ENCODE measurements at regions not wholly inside any gene's neighbourhood (a gene's known extent, or its start where the extent isn't known, plus 50 kb on each side); places are given as distances from the start of the nearest gene placed in this dataset.

DNA sequence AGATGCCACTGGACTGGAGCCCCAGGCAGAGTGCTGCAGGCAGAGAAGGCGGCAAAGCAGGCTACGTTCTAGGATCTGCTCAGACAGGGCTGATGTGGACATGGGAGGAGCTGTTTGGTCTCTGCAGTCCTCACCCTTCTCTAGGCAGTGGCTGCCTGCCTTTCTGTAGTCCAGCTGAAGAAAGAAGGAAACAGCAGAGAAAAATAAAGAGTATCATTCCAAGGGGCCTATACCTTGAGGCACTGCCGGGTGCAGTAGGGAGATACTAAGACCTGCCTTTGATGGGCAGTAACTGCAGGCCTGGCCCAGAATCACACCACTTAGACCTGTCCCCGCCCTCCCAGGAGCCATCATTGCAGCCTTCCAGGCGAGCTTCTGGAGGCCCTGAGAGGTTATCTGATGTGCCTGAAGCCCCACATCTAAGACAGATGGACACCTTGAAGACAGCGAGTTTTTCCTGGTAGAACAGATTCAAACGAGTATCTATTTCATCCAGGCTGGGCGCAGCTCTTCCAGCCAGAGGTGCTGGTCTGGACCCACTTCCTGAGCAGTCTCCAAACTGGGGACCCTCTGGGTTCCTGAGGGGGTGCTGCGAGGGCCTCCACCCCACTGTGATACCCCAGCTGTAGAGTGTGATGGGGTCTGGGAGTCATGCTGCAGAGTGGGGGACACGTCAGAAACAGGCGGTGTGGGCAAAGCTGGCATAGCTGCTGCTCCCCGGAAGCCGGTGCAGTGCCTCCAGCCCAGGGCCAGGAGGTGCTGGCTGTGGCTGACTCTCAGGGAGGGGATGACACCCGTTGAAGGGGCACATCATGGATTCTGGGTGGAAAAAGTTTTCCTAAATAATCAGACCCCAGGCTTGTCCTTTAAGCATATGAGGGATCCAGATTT is 87.3 kb upstream of the OTOS start:
- Histone ChIP-seq H3K9me3 (no peaks in the 10 kb centered on the region), H3K27ac (no peak overlapping the region), H3K27me3 (no peaks in the 10 kb centered on the region), H3K36me3 (no peaks in the 10 kb centered on the region), H3K4me1 (ENCODE audit: insufficient read depth) (no peaks in the 10 kb centered on the region), H3K4me3 (no peak overlapping the region)
- 87 to 94% (median 93%) methylated on average over 14 of the region's 14 CpGs for WGBS, 3 donors
- peak in 1 of 5 donors; percentile 2 for DNase-seq
- intact Hi-C loops (cut with DNase I) = no loop called here
- TF ChIP-seq EP300 (IDR thresholded peaks at IDR 0.05) (no peak), POLR2A (IDR thresholded peaks at IDR 0.05) (no peak)
- TF ChIP-seq, protein P1, sequence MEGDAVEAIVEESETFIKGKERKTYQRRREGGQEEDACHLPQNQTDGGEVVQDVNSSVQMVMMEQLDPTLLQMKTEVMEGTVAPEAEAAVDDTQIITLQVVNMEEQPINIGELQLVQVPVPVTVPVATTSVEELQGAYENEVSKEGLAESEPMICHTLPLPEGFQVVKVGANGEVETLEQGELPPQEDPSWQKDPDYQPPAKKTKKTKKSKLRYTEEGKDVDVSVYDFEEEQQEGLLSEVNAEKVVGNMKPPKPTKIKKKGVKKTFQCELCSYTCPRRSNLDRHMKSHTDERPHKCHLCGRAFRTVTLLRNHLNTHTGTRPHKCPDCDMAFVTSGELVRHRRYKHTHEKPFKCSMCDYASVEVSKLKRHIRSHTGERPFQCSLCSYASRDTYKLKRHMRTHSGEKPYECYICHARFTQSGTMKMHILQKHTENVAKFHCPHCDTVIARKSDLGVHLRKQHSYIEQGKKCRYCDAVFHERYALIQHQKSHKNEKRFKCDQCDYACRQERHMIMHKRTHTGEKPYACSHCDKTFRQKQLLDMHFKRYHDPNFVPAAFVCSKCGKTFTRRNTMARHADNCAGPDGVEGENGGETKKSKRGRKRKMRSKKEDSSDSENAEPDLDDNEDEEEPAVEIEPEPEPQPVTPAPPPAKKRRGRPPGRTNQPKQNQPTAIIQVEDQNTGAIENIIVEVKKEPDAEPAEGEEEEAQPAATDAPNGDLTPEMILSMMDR (IDR thresholded peaks at IDR 0.05) = no peak

DNA sequence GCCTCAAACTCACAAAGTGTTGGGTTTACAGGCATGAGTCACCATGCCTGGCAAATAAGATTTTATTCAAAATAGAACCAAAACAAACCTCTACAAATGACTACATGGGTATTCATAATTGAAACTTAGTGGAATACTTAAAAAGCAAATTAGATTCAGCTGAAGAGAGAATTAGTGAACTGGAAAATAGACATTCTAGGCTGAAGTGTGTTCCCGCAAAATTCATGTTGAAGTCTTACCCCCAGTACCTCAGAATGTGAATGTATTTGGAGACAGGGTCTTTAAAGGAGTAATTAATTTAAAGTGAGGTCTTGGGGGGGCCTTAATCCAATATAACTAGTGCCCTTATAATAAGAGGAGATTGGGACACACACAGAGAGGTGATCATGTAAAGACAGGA is 88.5 kb upstream of the OTOS start:
- H3K4me1 ChIP-seq (ENCODE audit: insufficient read depth) = peaks cover 5% of the 10 kb centered on the region
- H3K36me3 ChIP-seq = no peaks in the 10 kb centered on the region
- WGBS, 3 donors = 50 to 97% (median 95%) methylated on average over 1 of the region's 1 CpG
- DNase-seq = no peak
- no peak overlapping the region for H3K27ac ChIP-seq
- H3K4me3 ChIP-seq = no peak overlapping the region
- H3K27me3 ChIP-seq = no peaks in the 10 kb centered on the region
- no peaks in the 10 kb centered on the region for H3K9me3 ChIP-seq
- TF ChIP-seq EP300 (IDR thresholded peaks at IDR 0.05) (no peak), POLR2A (IDR thresholded peaks at IDR 0.05) (no peak)
- TF ChIP-seq, protein P1 (IDR thresholded peaks at IDR 0.05) = no peak
- intact Hi-C loops (cut with DNase I) = no loop called here

DNA sequence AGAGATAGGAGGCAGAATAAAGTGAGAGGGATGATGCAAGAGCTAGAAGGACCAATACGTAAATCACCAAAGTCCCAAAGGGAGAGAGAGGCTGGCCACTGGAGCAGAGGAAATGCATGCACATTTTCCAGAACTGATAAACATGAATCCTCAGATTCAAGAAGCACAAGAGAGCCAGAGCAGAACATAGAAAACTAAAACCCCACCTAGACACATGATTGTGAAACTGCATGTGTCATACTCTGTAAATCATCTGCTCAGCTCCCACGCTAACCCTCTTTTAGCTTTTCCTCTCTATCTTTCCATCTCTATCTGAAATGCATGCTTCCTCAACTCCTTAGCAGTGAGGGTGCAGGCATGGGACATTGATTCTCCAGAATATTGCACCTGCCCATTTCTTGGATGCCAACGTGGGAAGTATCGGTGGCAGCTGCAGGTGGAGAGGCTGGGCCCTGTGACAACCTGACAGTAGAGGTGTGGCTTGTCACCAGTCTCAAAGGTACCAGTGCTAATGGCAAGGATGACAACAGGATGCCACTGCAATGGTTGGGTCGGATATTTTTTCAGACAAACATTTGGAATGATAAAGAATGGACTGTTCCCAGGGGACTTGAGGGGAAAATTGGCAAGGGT is 89.3 kb upstream of the OTOS start:
- intact Hi-C loops (cut with DNase I) = loop anchor here in 2 of 4 donors (10.0 kb wide), 2 partner anchors 115 to 335 kb away; partner anchors contain the start of genes DUSP28 (in 1 of the 2) and RNPEPL1 (in 1 of the 2)
- Histone ChIP-seq H3K4me3 (no peak overlapping the region), H3K4me1 (ENCODE audit: insufficient read depth) (peaks cover 7% of the 10 kb centered on the region), H3K36me3 (no peaks in the 10 kb centered on the region), H3K27ac (no peak overlapping the region), H3K27me3 (no peaks in the 10 kb centered on the region), H3K9me3 (no peaks in the 10 kb centered on the region)
- no peak for TF ChIP-seq EP300 (IDR thresholded peaks at IDR 0.05)
- no peak for TF ChIP-seq POLR2A (IDR thresholded peaks at IDR 0.05)
- TF ChIP-seq, protein P1 (IDR thresholded peaks at IDR 0.05) = no peak
- no peak for DNase-seq
- WGBS, 3 donors = 78 to 84% (median 83%) methylated on average over 5 of the region's 5 CpGs

DNA sequence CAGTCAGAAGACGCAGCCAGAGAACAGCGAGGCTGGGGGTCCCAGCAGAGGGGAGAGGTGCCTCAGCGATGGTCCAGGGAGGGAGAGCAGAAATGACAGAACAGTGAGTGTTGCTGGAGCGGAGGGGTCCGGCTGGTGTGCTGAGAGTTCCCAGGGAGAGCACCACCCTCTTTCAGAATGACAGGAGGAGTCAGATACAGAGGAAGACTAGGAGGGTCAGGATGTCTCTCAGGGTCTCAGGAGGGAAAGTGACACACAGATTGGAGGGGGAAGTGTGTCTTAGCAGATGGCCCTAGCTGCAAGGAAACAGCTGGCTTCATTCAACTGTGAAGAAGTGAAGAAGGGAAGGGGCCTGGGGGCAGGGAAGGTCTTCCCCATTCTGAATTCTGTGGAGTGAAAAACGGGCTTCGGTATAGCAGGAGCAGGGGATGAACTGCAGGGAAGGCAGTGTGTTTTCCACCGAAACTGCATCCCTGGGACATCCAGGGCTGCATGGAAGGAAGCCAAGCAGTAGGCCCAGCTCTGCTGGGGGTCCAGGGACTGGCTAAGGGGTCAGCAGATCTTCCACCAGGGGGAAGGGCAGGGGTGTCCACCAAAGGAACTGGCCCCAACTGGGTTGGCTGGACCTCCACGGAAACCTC is 90.0 kb upstream of the OTOS start:
- intact Hi-C loops (cut with DNase I) = loop anchor here in 2 of 4 donors (10.0 kb wide), 2 partner anchors 114 to 334 kb away; partner anchors contain the start of genes DUSP28 (in 1 of the 2) and RNPEPL1 (in 1 of the 2)
- Histone ChIP-seq H3K9me3 (no peaks in the 10 kb centered on the region), H3K4me1 (ENCODE audit: insufficient read depth) (peaks cover 12% of the 10 kb centered on the region), H3K4me3 (no peak overlapping the region), H3K27me3 (no peaks in the 10 kb centered on the region), H3K36me3 (no peaks in the 10 kb centered on the region), H3K27ac (no peak overlapping the region)
- WGBS, 3 donors = 71 to 81% (median 71%) methylated on average over 9 of the region's 9 CpGs
- TF ChIP-seq EP300 (IDR thresholded peaks at IDR 0.05) (no peak), POLR2A (IDR thresholded peaks at IDR 0.05) (no peak)
- TF ChIP-seq, protein P1 (IDR thresholded peaks at IDR 0.05) = no peak
- DNase-seq = peak in 2 of 5 donors; percentile 8 to 18
